ENCODE measurements at regions not wholly inside any gene's neighbourhood (a gene's known extent, or its start where the extent isn't known, plus 50 kb on each side); places are given as distances from the start of the nearest gene placed in this dataset.

- TF ChIP-seq CTCF (IDR thresholded peaks at IDR 0.05; ENCODE audit: low read depth, low read length) (no peak), EZH2phosphoT487 (IDR thresholded peaks at IDR 0.05; ENCODE audit: low read depth) (no peak)
Observed at GRCh38 chr13:99662678-99663077, 161.4 kb downstream of the TM9SF2 start.
